Progenitor cell of endocrine pancreas (in vitro differentiated cells): ENCODE measurements at regions not wholly inside any gene's neighbourhood (a gene's known extent, or its start where the extent isn't known, plus 50 kb on each side); places are given as distances from the start of the nearest gene placed in this dataset.
"Not testable (repeated sequence)": the region's sequence is repeated elsewhere in the genome, so short reads cannot be mapped to it uniquely, and the experiment has no call there.

Experiments
- DNase-seq: peaks from one replicate; pipeline ENCODE4 v3.0.0; 2021; ENCODE audit warnings: low spot score; ENCODE audit not compliant: unreplicated experiment
- H3K27ac Mint-ChIP-seq: 2 replicates; pipeline ENCODE4 v1.8.0; 2021; ENCODE audit warnings: mild to moderate bottlenecking, moderate library complexity, mixed read lengths
- H3K27me3 Mint-ChIP-seq: 2 replicates; pipeline ENCODE4 v1.8.0; 2021; ENCODE audit warnings: mixed read lengths
- H3K36me3 Mint-ChIP-seq: 2 replicates; pipeline ENCODE4 v1.8.0; 2022; ENCODE audit warnings: mixed read lengths; ENCODE audit not compliant: insufficient read depth
- H3K4me1 Mint-ChIP-seq: 2 replicates; pipeline ENCODE4 v1.8.0; 2021; ENCODE audit warnings: low read depth, mixed read lengths
- H3K4me3 Mint-ChIP-seq: 2 replicates; pipeline ENCODE4 v1.8.0; 2021; ENCODE audit warnings: low read depth, mild to moderate bottlenecking, moderate library complexity, mixed read lengths
- H3K9me3 Mint-ChIP-seq: 2 replicates; pipeline ENCODE4 v1.8.0; 2021; ENCODE audit warnings: low read depth, mixed read lengths
- CTCF ChIP-seq: fragments of 200-600 bp; sonication (generic); IDR thresholded peaks from one replicate; pipeline ENCODE4 v1.5.0; 2021; ENCODE audit warnings: antibody characterized with exemption, mild to moderate bottlenecking; ENCODE audit not compliant: unreplicated experiment

GRCh38 chr3:139107424-139108252, 62.9 kb upstream of the PRR23C start:
- Mint-ChIP-seq H3K9me3 (no peaks in the 10 kb centered on the region), H3K27me3 (peaks cover 34% of the 10 kb centered on the region), H3K36me3 (no peaks in the 10 kb centered on the region), H3K4me3 (no peak overlapping the region), H3K4me1 (peaks cover 6% of the 10 kb centered on the region), H3K27ac (no peak overlapping the region)
- TF ChIP-seq CTCF: no peak
- no peak for DNase-seq

- Mint-ChIP-seq H3K36me3 (no peaks in the 10 kb centered on the region), H3K4me3 (no peak overlapping the region), H3K27ac (no peak overlapping the region), H3K27me3 (peaks cover 41% of the 10 kb centered on the region), H3K9me3 (no peaks in the 10 kb centered on the region), H3K4me1 (peaks cover 6% of the 10 kb centered on the region)
- no peak for TF ChIP-seq CTCF
- peak; percentile 5 for DNase-seq
Measured at GRCh38 chr3:139108253-139108969, 63.7 kb upstream of the PRR23C start.

- no peak for DNase-seq
- Mint-ChIP-seq H3K4me1 (peaks cover 6% of the 10 kb centered on the region), H3K36me3 (no peaks in the 10 kb centered on the region), H3K27me3 (peaks cover 43% of the 10 kb centered on the region), H3K9me3 (no peaks in the 10 kb centered on the region), H3K4me3 (no peak overlapping the region), H3K27ac (no peak overlapping the region)
- TF ChIP-seq CTCF: no peak
Measured at GRCh38 chr3:139109271-139109670, 64.6 kb upstream of the PRR23C start.

GRCh38 chr3:139110072-139110830, 65.6 kb upstream of the PRR23C start:
- no peak for TF ChIP-seq CTCF
- H3K36me3 Mint-ChIP-seq: no peaks in the 10 kb centered on the region
- peak; percentile 4 for DNase-seq
- no peak overlapping the region for H3K27ac Mint-ChIP-seq
- no peak overlapping the region for H3K4me3 Mint-ChIP-seq
- H3K4me1 Mint-ChIP-seq: peaks cover 6% of the 10 kb centered on the region
- H3K27me3 Mint-ChIP-seq: peaks cover 43% of the 10 kb centered on the region
- H3K9me3 Mint-ChIP-seq: no peaks in the 10 kb centered on the region

- not testable (repeated sequence) for DNase-seq, H3K4me1 Mint-ChIP-seq
Measured at GRCh38 chr3:139110929-139111328, 66.2 kb upstream of the PRR23C start.

More at GRCh38 chr3:139110929-139111328, 66.2 kb upstream of the PRR23C start:
- H3K4me3 Mint-ChIP-seq, H3K9me3 Mint-ChIP-seq, H3K27ac Mint-ChIP-seq, H3K36me3 Mint-ChIP-seq: not testable (repeated sequence)
- peaks cover 39% of the 10 kb centered on the region for H3K27me3 Mint-ChIP-seq
